ENCODE measurements at regions not wholly inside any gene's neighbourhood (a gene's known extent, or its start where the extent isn't known, plus 50 kb on each side); places are given as distances from the start of the nearest gene placed in this dataset.

DNA sequence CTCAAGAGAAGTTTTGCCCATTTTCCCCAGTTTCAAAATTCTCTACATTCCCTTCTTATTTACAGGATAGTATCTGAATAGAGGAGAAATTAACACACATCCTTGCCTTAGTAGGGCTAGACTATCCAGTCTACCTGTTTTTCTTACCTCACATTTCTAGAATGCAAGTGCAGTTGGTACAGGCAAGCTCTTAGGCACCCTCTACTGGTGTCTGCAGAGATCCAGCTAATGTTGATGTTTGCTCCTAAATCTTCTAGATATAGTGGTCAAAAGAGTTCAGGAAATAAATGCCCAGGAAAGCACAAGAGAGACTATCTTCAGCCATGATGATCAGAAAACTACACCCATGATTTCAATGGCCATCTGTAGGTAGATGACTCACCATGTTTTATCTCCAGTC, 205.3 kb downstream of the HTR7 start:
- Histone ChIP-seq H3K27me3 (no peaks in the 10 kb centered on the region), H3K36me3 (no peaks in the 10 kb centered on the region), H3K9me3 (peaks cover 0 to 3% (median 0%) of the 10 kb centered on the region in 4 donors), H3K27ac (replicated peaks in 1 of 4) (no peak overlapping the region), H3K4me3 (no peak overlapping the region), H3K4me1 (no peaks in the 10 kb centered on the region)
- intact Hi-C loops (cut with DNase I): no loop called here
- TF ChIP-seq POLR2AphosphoS5 (IDR thresholded peaks at IDR 0.05): no peak
- no peak for TF ChIP-seq POLR2A (IDR thresholded peaks at IDR 0.05; ENCODE audit: low read depth)
- no peak for TF ChIP-seq EP300 (IDR thresholded peaks at IDR 0.05)
- TF ChIP-seq, protein P1, sequence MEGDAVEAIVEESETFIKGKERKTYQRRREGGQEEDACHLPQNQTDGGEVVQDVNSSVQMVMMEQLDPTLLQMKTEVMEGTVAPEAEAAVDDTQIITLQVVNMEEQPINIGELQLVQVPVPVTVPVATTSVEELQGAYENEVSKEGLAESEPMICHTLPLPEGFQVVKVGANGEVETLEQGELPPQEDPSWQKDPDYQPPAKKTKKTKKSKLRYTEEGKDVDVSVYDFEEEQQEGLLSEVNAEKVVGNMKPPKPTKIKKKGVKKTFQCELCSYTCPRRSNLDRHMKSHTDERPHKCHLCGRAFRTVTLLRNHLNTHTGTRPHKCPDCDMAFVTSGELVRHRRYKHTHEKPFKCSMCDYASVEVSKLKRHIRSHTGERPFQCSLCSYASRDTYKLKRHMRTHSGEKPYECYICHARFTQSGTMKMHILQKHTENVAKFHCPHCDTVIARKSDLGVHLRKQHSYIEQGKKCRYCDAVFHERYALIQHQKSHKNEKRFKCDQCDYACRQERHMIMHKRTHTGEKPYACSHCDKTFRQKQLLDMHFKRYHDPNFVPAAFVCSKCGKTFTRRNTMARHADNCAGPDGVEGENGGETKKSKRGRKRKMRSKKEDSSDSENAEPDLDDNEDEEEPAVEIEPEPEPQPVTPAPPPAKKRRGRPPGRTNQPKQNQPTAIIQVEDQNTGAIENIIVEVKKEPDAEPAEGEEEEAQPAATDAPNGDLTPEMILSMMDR (IDR thresholded peaks at IDR 0.05): no peak
- no peak for DNase-seq (ENCODE audit: extremely low spot score)

DNA sequence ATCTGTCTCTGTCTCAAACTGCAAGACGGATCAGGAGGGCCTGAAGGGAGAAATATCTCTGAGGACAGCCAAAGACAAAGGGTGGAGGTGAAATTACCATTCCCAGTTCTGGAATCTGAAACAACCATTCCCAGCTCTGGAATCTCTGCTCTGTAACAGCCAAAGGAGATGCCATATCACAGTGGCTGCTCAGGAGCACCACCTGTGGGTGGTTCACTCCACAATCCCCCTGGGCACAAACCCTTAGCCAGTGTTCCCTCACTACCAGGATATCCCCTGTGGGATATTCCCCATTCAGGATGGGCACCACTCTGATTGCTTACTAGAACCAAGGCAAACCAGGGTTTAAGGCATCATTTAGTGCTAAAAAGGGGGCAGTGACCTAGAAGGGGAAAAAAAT, 199.0 kb downstream of the HTR7 start:
- H3K27ac ChIP-seq (replicated peaks in 1 of 4): no peak overlapping the region
- WGBS: 0% methylated on average over 1 of the region's 1 CpG
- H3K4me3 ChIP-seq: no peak overlapping the region
- no peaks in the 10 kb centered on the region for H3K4me1 ChIP-seq
- H3K9me3 ChIP-seq: no peaks in the 10 kb centered on the region
- no peaks in the 10 kb centered on the region for H3K27me3 ChIP-seq
- TF ChIP-seq POLR2AphosphoS5 (IDR thresholded peaks at IDR 0.05): no peak
- no peak for TF ChIP-seq EP300 (IDR thresholded peaks at IDR 0.05)
- TF ChIP-seq, protein P1 (IDR thresholded peaks at IDR 0.05): no peak
- TF ChIP-seq POLR2A (IDR thresholded peaks at IDR 0.05; ENCODE audit: low read depth): no peak
- intact Hi-C loops (cut with DNase I): no loop called here
- no peak for DNase-seq (ENCODE audit: extremely low spot score)
- H3K36me3 ChIP-seq: no peaks in the 10 kb centered on the region

DNA sequence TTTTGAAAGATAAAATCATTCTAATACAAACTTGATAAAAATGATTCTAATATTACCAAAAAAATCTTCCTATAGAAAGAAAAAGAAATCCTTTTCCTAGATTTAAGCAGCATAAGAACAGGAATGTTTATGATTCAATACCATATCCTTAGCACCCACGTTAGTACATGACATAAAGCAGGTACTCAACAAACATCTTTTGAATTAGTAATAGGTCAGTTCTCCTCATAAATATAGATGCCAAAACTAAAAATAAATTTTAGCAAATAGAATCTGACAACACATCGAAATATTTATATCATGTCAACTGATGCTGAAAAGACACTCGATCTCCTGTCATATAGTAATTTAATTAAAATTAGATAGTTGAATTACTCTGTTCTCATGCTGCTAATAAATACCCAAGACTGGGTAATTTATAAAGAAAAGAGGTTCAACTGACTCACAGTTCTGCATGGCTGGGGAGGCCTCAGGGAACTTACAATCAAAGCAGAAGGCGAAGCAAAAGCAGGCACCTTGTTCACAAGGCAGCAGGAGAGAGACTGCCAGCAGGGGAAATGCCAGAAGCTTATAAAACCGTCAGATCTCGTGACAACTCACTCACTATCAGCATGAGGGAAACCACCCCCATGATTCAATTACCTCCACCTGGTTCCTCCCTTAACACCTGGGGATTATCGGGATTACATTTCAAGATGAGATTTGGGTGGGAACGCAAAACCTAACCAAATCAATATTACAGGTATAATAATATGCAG, 191.8 kb downstream of the HTR7 start:
- Histone ChIP-seq H3K4me1 (no peaks in the 10 kb centered on the region), H3K9me3 (no peaks in the 10 kb centered on the region), H3K27ac (replicated peaks in 1 of 4) (no peak overlapping the region), H3K4me3 (no peak overlapping the region), H3K36me3 (no peaks in the 10 kb centered on the region), H3K27me3 (no peaks in the 10 kb centered on the region)
- TF ChIP-seq, protein P1 (IDR thresholded peaks at IDR 0.05): no peak
- TF ChIP-seq POLR2AphosphoS5 (IDR thresholded peaks at IDR 0.05) (no peak), POLR2A (IDR thresholded peaks at IDR 0.05; ENCODE audit: low read depth) (no peak), EP300 (IDR thresholded peaks at IDR 0.05) (no peak)
- WGBS: 57% methylated on average over 8 of the region's 8 CpGs
- intact Hi-C loops (cut with DNase I): no loop called here
- DNase-seq (ENCODE audit: extremely low spot score): no peak

DNA sequence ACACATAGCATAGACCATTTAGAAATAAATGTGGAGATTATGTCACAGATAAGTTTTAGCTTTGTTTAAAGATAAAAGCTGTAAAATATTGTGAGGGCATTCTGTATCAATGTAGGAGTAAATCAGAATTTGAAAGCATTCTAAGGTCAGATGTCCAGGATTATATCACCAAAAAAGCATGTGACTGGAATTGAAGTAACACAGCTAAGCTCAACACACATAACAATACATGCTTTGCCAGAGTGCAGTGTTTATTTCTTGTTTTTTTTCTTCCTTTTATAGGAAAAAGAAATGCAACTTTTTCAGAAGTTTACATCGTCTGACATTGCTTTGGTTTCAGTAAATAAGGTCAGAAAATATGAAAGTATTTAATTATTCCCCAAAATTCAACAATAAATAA, 183.4 kb downstream of the HTR7 start:
- no peaks in the 10 kb centered on the region for H3K27me3 ChIP-seq
- H3K4me1 ChIP-seq: no peaks in the 10 kb centered on the region
- TF ChIP-seq EP300 (IDR thresholded peaks at IDR 0.05): no peak
- TF ChIP-seq POLR2A (IDR thresholded peaks at IDR 0.05; ENCODE audit: low read depth): no peak
- TF ChIP-seq, protein P1 (IDR thresholded peaks at IDR 0.05): no peak
- no peak for TF ChIP-seq POLR2AphosphoS5 (IDR thresholded peaks at IDR 0.05)
- intact Hi-C loops (cut with DNase I): no loop called here
- 57% methylated on average over 1 of the region's 1 CpG for WGBS
- H3K27ac ChIP-seq (replicated peaks in 1 of 4): no peak overlapping the region
- H3K4me3 ChIP-seq: no peak overlapping the region
- no peak for DNase-seq (ENCODE audit: extremely low spot score)
- H3K36me3 ChIP-seq: no peaks in the 10 kb centered on the region
- H3K9me3 ChIP-seq: no peaks in the 10 kb centered on the region

DNA sequence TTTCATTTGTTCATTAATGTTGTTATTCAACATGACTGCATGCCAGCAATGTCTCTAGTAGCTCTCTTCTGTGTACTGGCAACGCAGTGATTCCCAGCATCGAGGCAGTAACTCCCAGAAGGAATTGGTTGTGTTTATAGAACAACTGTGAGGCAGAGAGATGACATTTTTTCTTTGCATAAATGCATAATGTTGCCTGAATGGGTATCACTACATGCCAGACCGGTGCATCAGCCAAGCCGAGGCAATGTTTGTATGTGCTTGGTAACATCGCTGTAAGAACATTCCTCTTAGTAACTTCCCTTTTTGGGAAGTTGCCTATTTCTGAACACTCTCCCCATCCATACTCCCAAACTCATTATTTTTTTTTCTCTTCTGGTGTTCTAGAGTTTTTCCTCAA, 182.9 kb downstream of the HTR7 start:
- no peak for TF ChIP-seq POLR2AphosphoS5 (IDR thresholded peaks at IDR 0.05)
- TF ChIP-seq EP300 (IDR thresholded peaks at IDR 0.05): no peak
- TF ChIP-seq, protein P1 (IDR thresholded peaks at IDR 0.05): no peak
- no peak for TF ChIP-seq POLR2A (IDR thresholded peaks at IDR 0.05; ENCODE audit: low read depth)
- Histone ChIP-seq H3K27ac (replicated peaks in 1 of 4) (no peak overlapping the region), H3K36me3 (no peaks in the 10 kb centered on the region), H3K9me3 (no peaks in the 10 kb centered on the region), H3K4me1 (no peaks in the 10 kb centered on the region), H3K4me3 (no peak overlapping the region), H3K27me3 (no peaks in the 10 kb centered on the region)
- intact Hi-C loops (cut with DNase I): no loop called here
- 72% methylated on average over 5 of the region's 5 CpGs for WGBS
- DNase-seq (ENCODE audit: extremely low spot score): no peak

Measured in esophagus muscularis mucosa (tissue), 4 donors.